IPS DF 4.7 (cell line): ENCODE measurements at regions not wholly inside any gene's neighbourhood (a gene's known extent, or its start where the extent isn't known, plus 50 kb on each side); places are given as distances from the start of the nearest gene placed in this dataset.
"Not testable (repeated sequence)": the region's sequence is repeated elsewhere in the genome, so short reads cannot be mapped to it uniquely, and the experiment has no call there.

ENCODE experiments used
- DNase-seq: peaks from one replicate; pipeline ENCODE4 v3.0.0-alpha.2; 2013; ENCODE audit warnings: low spot score; ENCODE audit errors: extremely low read depth

DNA sequence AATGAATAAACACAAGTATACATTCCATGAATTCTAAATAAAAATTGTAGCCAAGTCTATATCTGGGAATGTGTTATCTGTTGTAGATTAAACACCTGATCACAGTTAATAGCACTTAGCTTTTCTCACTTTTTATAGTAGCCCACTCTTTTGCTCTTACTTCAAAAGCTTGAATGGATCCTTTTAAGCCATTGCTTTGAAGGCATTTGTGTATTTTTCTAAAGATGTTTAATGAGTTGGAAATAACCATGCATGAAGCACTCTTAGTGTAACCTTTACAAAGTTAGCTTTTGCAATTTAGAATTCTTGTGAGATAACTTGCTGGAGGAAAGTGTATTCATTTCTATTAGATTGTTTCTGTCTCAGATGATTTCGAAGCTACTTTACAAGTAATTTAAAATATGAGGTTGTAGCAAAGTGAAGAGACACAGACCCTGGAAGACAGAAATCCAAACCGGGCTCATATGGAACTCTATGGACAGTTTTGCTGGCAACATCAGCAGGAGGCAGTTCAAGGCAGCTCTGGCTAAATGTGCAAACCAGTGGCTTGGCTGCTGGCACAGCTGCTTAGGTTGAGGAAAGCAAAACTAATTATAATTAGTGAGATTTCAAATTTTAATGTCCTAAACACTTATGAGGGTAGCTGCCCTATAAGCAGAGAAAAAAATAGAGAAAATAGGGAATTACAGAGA is 469.8 kb upstream of the ZEB2 start:
- no peak for DNase-seq

DNA sequence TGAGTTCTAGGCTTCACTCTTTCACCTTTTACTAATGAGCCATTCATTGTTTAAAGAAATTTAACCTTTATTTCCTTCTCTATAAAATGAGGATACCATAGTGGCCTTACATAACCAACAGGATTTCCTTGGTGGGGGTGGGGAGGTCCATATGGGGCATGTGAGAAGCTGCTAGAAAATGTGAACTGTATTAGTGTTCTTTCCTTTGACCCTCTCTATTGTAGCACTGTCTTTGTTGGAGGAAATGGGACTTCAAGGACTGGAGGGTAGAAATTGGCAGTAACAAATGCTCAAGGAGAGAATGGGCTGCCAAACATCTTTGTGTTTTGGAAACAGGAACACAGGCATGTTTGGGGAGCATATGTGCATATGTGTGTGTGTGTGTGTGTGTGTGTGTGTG is 468.7 kb upstream of the ZEB2 start:
- DNase-seq: no peak

DNA sequence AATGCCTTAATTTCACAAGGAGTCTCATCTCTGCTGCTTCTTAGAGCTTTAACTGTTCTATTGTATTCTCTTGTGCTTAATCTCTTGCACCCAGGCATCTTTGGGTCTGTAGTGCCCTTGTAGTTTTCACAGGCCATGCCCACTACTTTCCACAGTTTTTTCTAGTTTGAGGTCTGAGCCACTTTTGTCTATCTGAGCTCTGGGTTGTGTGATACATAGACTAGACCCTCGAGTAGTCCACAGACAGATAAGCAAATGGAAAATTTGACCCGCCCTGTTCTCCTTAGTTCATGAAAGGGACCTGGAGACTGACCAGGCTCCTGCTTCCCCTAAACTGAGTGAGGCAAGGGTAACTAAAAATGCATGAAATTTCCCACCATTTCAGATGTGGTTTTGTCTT is 466.8 kb upstream of the ZEB2 start:
- DNase-seq: no peak

DNA sequence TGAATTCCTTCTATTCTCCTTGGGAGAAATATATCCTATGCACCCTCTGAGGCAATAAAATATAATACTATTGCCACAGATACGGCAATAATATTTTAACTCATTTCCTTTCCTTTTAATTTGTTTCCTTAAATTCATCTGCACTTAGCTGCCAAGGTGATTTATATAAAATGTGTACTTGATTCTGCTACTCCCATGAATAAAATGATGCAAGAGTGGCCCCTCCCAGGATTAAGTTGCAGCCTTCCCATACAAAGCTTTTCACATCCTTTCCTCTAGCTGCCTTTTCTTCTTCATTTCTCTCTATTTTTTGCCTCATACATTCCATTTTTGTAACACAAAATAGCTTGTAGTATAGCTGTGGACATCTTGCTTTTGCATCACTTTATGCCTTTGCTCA is 464.1 kb upstream of the ZEB2 start:
- DNase-seq: no peak

DNA sequence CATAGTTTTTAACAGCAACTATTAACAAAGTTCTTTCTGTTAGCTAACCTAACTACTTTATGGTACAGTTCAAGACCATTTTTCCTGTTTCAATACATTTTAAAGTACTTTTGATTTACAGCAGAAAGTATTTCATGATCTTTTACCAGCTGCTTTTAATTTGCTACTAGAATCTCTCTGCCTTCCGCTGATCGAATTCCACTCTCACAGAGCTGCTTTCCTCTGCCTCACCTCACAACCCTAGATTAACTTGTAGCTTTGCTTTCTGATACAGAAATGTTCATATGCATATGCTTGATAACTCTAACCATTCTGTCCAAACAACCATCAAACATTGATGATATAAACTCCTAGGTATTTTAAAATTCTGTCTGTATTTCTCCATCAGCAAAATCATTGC is 463.2 kb upstream of the ZEB2 start:
- no peak for DNase-seq

DNA sequence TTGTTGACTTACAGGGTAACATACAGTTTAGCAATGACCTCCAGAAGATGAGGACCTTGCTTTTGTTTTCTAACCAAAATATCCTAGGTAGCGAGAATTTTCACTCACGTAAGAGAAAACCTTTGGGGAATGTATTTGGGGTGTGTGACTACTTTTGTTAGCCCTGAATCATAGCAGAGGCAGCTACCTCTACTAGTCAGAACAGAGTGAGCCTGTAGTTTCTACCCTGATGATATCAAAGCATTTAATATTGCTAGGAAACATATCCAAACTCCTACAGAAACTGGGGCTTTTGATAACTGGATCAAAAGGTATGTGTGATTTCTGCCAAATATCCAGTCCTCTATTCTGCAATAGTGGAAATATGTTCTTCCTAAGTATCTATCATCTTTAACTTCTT is 462.6 kb upstream of the ZEB2 start:
- no peak for DNase-seq

DNA sequence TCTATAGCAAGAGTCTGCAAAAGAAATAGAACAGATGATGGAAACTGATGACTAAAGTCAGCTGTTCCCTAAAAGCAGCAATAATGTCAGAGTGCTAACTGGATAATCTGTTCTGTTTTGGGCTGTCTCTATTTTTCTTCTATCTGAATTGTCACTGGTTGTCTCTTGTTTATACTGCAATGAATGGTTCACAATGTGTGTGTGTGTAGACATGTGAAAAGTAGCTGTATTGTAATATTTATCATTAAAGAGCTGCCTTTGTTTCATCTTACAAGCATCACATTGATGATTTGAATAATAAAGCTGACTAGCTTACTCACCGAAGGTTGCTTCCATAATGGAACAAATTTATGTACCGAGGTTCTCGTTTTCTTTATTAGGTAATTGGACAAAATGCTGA is 456.0 kb upstream of the ZEB2 start:
- no peak for DNase-seq

DNA sequence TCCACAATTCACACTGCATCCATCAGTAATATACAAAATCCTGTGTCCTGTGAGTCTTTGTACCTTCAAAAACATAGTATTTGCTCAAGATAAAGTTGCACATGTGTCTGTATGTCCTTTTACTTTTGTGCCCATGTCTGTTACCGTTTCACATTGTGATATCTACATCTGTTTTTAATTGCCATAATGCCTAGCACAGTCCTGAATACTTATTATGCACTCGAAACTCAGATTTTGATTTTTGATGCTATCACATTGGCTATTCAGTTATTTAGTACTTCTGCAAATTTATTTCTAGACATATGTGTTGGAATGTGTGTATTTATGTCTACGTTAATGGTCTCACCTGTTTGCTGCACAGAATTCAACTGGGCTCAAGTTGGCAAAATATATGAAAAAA is 452.8 kb upstream of the ZEB2 start:
- DNase-seq: no peak

DNA sequence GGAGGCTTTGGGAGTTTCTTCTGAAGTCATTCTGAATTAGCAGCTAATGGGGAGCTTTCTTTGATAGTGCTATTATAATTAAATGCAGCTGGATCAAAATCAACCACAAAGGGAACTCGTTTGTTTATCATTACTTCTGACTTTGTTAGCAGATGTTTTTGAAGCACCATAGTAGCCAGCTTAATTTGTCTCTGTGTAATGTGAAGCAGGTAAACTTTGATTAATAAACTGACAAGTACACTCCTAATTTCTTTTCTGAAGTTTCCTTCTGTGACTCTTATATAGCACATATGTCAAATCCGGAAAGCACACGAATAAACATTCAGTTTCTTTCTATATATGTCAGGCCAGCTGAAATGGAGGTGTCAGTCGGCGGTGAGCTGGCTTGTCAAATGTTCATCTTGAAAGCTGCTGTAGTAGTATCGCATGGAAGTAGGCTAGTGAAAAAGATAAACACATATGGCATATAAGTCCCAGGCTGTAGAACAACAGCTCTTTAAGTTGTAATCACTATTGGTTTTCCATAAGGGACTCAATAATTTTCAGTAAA is 451.9 kb upstream of the ZEB2 start:
- DNase-seq: no peak

DNA sequence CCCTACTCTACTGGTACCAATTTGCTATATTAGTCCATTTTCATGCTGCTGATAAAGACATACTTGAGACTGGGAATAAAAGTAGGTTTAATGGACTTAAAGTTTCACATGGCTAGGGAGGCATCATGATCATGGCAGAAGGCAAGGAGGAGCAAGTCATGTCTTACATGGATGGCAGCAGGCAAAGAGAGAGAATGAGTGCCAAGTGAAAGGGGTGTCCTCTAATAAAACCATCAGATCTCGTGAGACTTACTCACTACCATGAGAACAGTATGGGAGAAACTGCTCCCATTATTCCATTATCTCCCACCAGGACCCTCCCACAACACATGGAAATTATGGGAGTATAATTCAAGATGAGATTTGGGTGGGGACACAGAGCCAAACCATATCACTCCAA is 450.5 kb upstream of the ZEB2 start:
- not testable (repeated sequence) for DNase-seq

DNA sequence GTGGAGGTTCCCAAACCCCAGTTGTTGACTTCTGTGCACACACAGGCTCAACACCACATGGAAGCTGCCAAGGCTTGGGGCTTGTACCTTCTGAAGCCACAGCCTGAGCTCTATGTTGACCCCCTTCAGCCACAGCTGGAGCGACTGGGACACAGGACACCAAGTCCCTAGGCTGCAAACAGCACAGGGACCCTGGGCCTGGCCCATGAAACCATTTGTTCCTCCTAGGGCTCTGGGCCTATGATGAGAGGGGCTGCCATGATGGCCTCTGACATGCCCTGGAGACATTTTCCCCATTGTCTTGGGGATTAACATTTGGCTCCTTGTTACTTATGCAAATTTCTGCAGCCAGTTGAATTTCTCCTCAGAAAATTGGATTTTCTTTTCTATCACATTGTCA is 449.6 kb upstream of the ZEB2 start:
- DNase-seq: not testable (repeated sequence)

DNA sequence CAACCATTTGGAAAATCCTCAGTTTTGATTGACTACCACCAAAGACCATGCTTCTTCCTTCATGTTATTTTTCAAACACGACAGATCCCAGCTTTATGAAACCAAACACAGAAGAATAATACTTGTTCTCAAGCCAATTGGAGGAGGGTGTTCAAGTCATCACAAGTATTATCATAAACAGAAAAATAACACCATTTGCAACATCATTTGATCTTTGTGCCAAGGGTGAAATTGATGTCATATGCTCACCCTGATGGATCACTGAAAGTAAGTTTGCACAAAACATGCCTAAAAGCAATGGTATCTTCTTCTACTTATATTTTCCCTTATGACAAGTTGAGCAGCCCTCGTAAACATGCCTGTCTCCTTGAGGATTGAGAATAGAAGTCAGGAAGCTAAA is 448.0 kb upstream of the ZEB2 start:
- DNase-seq: no peak

DNA sequence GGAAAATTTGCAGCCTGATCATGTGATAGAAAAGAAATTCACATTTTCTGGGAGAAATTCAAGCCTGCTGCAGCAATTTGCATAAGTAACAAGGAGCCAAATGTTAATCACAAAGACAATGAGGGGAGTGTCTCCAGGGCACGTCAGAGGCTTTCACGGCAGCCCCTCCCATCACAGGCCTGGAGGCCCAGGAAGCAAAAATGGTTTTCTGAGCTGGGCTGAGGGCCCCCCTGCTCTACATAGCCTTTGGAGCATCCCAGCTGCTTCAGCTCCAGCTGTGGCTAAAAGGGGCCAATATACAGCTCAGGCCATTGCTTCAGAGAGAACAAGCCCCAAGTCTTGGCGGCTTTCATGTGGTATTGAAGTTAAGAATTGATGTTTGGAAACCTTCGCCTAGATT is 445.3 kb upstream of the ZEB2 start:
- no peak for DNase-seq

DNA sequence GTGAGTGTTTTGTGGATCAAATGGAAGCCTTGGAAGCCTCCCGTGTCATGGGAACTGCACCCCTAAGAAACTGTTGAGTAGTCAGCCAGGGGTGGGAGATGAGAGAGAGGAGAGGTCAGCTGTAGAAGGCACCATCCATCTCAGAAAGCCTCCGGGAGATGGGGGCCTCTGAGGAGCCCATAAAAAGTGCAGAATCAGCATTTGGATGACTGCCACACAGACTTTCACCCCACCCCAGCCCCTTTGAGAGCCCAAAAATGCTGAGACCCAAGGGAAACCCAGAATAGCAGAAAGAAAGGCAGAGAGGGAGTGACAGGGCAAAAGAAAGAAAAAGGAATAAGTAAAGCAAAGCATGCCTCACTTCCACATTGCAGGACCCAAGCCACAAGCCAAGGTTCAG is 443.1 kb upstream of the ZEB2 start:
- no peak for DNase-seq

DNA sequence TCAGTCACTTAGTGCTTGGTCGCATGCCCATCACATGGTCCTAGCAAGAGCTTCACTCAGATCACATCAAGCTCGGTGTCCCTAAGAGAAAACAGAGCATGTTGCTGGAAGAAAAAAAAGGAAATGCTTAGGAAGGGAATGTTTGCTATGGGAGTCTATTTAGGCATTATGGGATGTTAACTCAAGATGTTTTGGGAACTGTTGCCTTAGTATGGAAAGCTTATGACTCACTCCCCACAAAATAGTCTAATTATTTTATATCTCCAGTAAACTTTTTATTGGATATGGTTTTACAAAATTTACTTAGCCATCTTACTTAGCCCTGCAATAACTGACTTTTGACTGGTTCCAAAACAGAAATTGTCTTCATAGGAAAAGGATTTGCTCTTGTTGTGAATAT is 439.5 kb upstream of the ZEB2 start:
- no peak for DNase-seq

DNA sequence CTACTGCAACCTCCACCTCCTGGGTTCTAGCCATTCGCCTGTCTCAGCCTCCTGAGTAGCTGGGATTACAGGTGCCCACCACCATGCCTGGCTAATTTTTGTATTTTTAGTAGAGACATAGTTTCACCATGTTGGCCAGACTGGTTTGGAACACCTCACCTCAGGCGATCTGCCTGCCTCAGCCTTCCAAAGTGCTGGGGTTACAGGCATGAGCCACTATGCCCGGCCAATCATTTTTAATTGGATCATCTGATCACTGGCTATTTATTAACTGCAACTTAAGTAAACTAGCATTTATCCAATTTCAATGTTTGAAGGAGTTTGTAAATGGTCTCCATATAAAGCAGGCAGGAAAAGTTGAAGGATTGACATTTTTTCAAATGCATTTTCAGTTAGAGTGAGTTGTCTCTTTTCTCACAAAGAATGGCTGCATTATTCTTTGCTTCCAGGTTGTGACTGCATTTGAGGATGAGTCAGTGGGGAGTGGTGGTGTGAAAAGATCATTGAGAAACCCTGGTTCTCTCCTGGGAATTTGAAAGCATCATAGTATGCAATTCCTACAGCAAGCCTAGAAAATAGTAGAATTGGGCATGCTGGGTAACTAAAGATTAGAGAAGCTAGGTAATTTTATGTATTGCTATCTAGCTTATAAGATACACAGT is 431.1 kb upstream of the ZEB2 start:
- DNase-seq: no peak

DNA sequence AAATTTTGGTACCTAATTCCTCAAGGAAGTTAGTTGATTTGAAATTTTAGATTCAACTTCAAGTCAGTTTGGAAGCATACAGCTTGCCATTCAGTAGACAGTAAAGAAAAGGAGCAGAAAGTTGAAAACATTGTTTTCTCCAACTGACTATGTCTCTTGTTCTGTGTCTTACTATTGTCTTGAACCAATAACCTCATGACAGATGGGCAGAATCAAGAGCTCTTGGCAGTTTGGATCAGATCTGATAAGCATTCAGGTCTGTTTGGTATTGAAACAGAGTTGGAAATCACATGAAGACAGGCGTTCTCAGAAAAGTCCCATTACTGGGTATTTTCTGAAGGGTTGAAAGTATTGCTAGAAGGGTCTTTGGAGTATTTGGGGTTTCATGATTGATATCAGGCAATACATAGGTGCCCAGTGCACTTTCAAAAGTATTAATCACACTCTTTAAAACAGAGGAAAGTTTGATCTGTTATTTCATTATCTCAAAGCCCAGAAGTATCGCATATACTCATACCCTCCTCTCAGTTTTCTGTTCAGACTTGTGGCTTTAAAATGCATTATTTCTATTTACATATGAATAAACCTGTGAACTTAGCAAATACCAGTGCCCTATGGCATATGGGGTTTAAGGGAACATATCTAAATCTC is 428.4 kb upstream of the ZEB2 start:
- DNase-seq: no peak

DNA sequence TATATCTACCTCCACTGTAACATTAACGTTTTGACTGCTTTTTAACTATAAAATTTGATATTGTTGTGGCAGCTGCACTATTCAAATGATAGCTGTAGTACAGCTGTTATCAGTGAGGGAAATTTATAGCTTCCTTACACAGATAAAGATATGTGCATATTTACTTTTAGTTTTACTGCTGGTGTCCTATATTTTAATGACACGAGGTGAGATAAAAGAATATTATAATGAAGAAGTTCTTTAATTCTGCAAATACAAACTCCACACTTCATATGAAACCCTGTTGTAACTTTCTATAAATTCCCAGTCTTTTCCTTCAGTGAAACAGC is 427.8 kb upstream of the ZEB2 start:
- no peak for DNase-seq

DNA sequence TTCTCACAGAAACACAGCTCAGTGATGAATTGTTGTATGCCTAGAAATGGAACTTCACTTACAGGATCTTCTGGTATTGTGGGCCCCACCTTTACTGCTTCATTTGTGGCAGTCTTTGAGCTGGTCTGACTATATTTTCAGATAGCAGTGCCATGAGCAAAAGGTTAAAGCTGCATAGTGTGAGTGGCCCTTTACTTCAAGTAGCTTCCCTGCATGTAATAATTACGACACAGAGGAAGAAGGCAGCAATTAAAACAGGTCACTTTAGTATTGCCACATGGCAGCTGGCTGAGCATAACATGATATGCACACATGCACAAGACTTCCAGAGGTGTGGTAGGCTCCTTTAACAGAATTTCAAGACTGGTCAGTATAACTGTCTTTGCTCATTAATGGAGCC is 426.3 kb upstream of the ZEB2 start:
- no peak for DNase-seq

DNA sequence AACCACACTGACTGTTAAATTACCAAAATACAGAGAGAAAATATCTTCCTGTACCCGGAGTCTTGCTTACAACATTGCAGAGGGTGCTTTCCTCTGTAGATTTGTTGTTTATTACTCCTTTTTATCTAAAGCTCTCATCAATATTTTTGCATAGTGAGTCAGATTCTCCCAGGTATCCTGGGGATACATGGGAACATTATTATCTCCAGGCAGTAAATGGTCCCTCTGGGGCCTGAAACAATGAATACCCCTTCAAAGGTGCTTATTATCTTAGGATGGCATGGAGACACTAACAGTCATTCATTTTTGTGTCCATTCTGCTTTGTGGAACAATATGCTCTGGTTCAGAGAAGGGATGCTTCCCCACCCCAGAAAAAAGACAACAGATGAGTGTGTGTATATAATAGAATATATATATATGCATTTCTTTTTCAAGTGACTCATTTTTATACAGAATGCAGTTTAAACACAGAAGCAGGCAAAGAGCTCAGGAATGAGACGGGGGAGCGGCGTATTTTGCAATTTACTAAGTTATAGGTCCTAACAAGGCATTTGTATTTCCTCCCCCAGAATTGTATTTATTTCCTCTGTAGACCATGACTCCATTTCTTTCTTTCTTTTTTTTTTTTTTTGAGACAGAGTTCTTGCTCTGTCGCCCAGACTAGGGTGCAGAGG is 424.8 kb upstream of the ZEB2 start:
- DNase-seq: no peak

DNA sequence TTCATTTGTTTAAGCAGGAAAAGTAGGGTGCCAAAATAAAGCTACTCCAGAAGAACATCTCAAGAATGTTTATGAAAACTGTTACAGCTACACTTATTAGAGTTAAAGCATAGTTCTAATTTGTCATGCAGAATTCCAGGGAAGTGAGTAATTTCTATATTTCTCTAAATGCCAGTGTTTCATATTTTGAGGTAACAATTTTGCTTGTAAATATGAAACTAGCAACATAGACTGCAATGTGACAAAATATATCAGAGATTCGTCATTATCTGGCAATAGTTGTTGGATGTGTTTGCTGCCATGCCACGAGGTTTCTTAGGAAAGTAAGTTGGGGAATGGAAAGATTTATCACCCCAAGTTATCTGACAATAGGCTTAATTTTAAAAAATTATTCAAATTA is 424.1 kb upstream of the ZEB2 start:
- DNase-seq: no peak

DNA sequence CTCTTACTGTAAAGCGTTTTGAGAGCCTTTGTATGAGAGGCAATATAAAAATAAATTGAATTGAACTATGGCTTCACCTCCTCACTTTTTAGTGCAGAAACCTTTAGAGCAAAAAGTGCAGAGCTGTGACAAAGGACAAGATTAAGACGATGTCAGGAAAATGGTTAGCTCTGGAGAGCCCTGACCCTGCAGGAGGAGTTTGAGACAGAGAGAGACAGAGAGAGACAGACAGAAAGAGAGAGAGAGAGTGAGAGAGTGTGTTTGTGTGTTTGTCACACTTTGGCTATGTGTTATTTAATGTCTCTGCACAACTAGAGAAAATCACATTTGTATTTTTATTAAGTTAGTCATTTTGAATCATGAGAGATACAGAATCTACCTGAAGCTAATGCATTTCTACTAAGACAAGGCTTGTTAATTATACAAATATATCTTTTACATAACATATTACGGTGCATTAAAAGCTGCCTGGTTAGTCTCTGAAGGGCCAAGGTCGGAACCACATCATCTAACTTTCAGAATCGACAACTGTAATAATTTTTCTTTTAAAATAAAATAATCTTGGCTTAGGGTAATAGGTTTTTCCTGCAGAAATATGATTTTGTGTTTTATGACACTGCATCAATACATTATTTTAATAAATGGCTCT is 423.5 kb upstream of the ZEB2 start:
- no peak for DNase-seq
